Nephron progenitor cell (in vitro differentiated cells): ENCODE measurements at regions not wholly inside any gene's neighbourhood (a gene's known extent, or its start where the extent isn't known, plus 50 kb on each side); places are given as distances from the start of the nearest gene placed in this dataset.

Source experiments
- DNase-seq: peaks from one replicate; pipeline ENCODE4 v3.0.0; 2021
- H3K27ac Mint-ChIP-seq: 2 replicates; pipeline ENCODE4 v1.8.0; 2021; ENCODE audit warnings: mild to moderate bottlenecking, moderate library complexity, mixed read lengths
- H3K27me3 Mint-ChIP-seq: 2 replicates; pipeline ENCODE4 v1.8.0; 2021; ENCODE audit warnings: mild to moderate bottlenecking, low read depth, mixed read lengths; ENCODE audit not compliant: poor library complexity
- H3K36me3 Mint-ChIP-seq: 2 replicates; pipeline ENCODE4 v1.8.0; 2021; ENCODE audit warnings: low read depth, mixed read lengths
- H3K4me1 Mint-ChIP-seq: 2 replicates; pipeline ENCODE4 v1.8.0; 2021; ENCODE audit warnings: mixed read lengths
- H3K4me3 Mint-ChIP-seq: 2 replicates; pipeline ENCODE4 v1.8.0; 2021; ENCODE audit warnings: mild to moderate bottlenecking, moderate library complexity, mixed read lengths
- H3K9me3 Mint-ChIP-seq: 2 replicates; pipeline ENCODE4 v1.8.0; 2021; ENCODE audit warnings: mild to moderate bottlenecking, moderate library complexity, mixed read lengths
- CTCF ChIP-seq: fragments of 200-600 bp; sonication (generic); IDR thresholded peaks from 2 replicates; pipeline ENCODE4 v1.5.0; 2021; ENCODE audit warnings: antibody characterized with exemption

GRCh38 chr10:4434105-4434504 is 391.9 kb upstream of the AKR1E2 start:
- no peaks in the 10 kb centered on the region for H3K9me3 Mint-ChIP-seq
- H3K4me1 Mint-ChIP-seq = peaks cover 23% of the 10 kb centered on the region
- H3K27me3 Mint-ChIP-seq = peaks cover 3% of the 10 kb centered on the region
- H3K27ac Mint-ChIP-seq = no peak overlapping the region
- DNase-seq = no peak
- no peaks in the 10 kb centered on the region for H3K36me3 Mint-ChIP-seq
- H3K4me3 Mint-ChIP-seq = no peak overlapping the region
- TF ChIP-seq CTCF = no peak

- H3K9me3 Mint-ChIP-seq = no peaks in the 10 kb centered on the region
- no peak for DNase-seq
- H3K4me1 Mint-ChIP-seq = peaks cover 40% of the 10 kb centered on the region
- H3K27me3 Mint-ChIP-seq = peaks cover 3% of the 10 kb centered on the region
- H3K27ac Mint-ChIP-seq = no peak overlapping the region
- no peak for TF ChIP-seq CTCF
- H3K4me3 Mint-ChIP-seq = no peak overlapping the region
- H3K36me3 Mint-ChIP-seq = no peaks in the 10 kb centered on the region
Observed at GRCh38 chr10:4431114-4431863, 394.7 kb upstream of the AKR1E2 start.

GRCh38 chr10:4429571-4429970 is 396.4 kb upstream of the AKR1E2 start:
- Mint-ChIP-seq H3K27ac (no peak overlapping the region), H3K27me3 (peaks cover 3% of the 10 kb centered on the region), H3K36me3 (no peaks in the 10 kb centered on the region), H3K4me1 (peaks cover 43% of the 10 kb centered on the region), H3K9me3 (no peaks in the 10 kb centered on the region), H3K4me3 (no peak overlapping the region)
- TF ChIP-seq CTCF = no peak
- DNase-seq = peak; percentile 4

- Mint-ChIP-seq H3K4me1 (peaks cover 40% of the 10 kb centered on the region), H3K9me3 (no peaks in the 10 kb centered on the region), H3K36me3 (no peaks in the 10 kb centered on the region), H3K27me3 (peaks cover under 1% of the 10 kb centered on the region), H3K27ac (no peak overlapping the region), H3K4me3 (no peak overlapping the region)
- no peak for DNase-seq
- TF ChIP-seq CTCF = no peak
Observed at GRCh38 chr10:4427532-4427931, 398.5 kb upstream of the AKR1E2 start.

GRCh38 chr10:4426866-4427265 is 399.1 kb upstream of the AKR1E2 start:
- H3K36me3 Mint-ChIP-seq = no peaks in the 10 kb centered on the region
- H3K27me3 Mint-ChIP-seq = no peaks in the 10 kb centered on the region
- H3K4me3 Mint-ChIP-seq = no peak overlapping the region
- H3K27ac Mint-ChIP-seq = no peak overlapping the region
- TF ChIP-seq CTCF = no peak
- peaks cover 40% of the 10 kb centered on the region for H3K4me1 Mint-ChIP-seq
- no peak for DNase-seq
- no peaks in the 10 kb centered on the region for H3K9me3 Mint-ChIP-seq

- no peaks in the 10 kb centered on the region for H3K9me3 Mint-ChIP-seq
- no peaks in the 10 kb centered on the region for H3K4me1 Mint-ChIP-seq
- H3K36me3 Mint-ChIP-seq = no peaks in the 10 kb centered on the region
- no peak for DNase-seq
- H3K27me3 Mint-ChIP-seq = peaks cover 15% of the 10 kb centered on the region
- H3K27ac Mint-ChIP-seq = no peak overlapping the region
- TF ChIP-seq CTCF = no peak
- no peak overlapping the region for H3K4me3 Mint-ChIP-seq
Observed at GRCh38 chr10:4409319-4409718, 416.7 kb upstream of the AKR1E2 start.
